ENCODE measurements at regions not wholly inside any gene's neighbourhood (a gene's known extent, or its start where the extent isn't known, plus 50 kb on each side); places are given as distances from the start of the nearest gene placed in this dataset.

- Histone ChIP-seq H3K4me2 (ENCODE audit: low read depth, low read length) (no peak overlapping the region), H2BK20ac (ENCODE audit: low read depth, low read length) (no peak overlapping the region), H3K4ac (ENCODE audit: low read depth, low read length) (no peak overlapping the region), H2BK120ac (ENCODE audit: low read depth, low read length) (no peak overlapping the region), H3K27me3 (ENCODE audit: control insufficient read depth, insufficient read depth, low read length) (no peaks in the 10 kb centered on the region), H4K5ac (ENCODE audit: low read depth, low read length) (no peak overlapping the region), H3K79me1 (ENCODE audit: low read depth in 1 of 2, low read length in 2 of 2) (no peaks in the 10 kb centered on the region), H3K36me3 (ENCODE audit: control insufficient read depth, insufficient read depth, low read length) (no peaks in the 10 kb centered on the region), H2AK5ac (ENCODE audit: low read depth, low read length) (no peak overlapping the region), H3K9me1 (ENCODE audit: insufficient read depth, low read length) (no peaks in the 10 kb centered on the region), H2BK15ac (ENCODE audit: low read depth, low read length) (no peak overlapping the region), H4K8ac (ENCODE audit: low read depth in 2 of 2, low read length in 2 of 2) (no peak overlapping the region), H2BK5ac (ENCODE audit: low read depth, low read length, poor library complexity, severe bottlenecking) (no peak overlapping the region), H3K27ac (ENCODE audit: insufficient read depth, low read length) (no peak overlapping the region), H3K9ac (ENCODE audit: low read depth, low read length) (no peak overlapping the region), H3K14ac (replicated peaks; ENCODE audit: low read depth, low read length) (no peak overlapping the region), H2AFZ (replicated peaks; ENCODE audit: low read length, poor library complexity) (peak overlapping the region; percentile 21), H3K56ac (ENCODE audit: extremely low read depth, insufficient read depth, low read length) (no peak overlapping the region), H3K4me1 (ENCODE audit: control insufficient read depth, insufficient read depth, low read length) (no peaks in the 10 kb centered on the region), H3K4me3 (ENCODE audit: insufficient read depth, low read depth, low read length) (no peak overlapping the region), H3K23ac (ENCODE audit: low read depth, low read length) (no peak overlapping the region), H4K20me1 (ENCODE audit: insufficient read depth, low read length) (no peaks in the 10 kb centered on the region), H3K9me3 (ENCODE audit: control insufficient read depth, insufficient read depth, low read length) (peaks cover 25% of the 10 kb centered on the region), H2AK9ac (replicated peaks; ENCODE audit: low read depth, low read length, poor library complexity) (no peak overlapping the region), H3K18ac (ENCODE audit: low read depth, low read length) (no peak overlapping the region), H4K91ac (ENCODE audit: insufficient read depth, low read depth, low read length) (no peak overlapping the region)
- in situ Hi-C loops (cut with MboI; ENCODE audit: low sequenced_read_pairs), result no loop called here
- dilution Hi-C loops (cut with HindIII; ENCODE audit: low sequenced_read_pairs, unreplicated experiment), result no loop called here
- POLR2A ChIA-PET (ENCODE audit: unreplicated experiment), result no interaction called here
- intact Hi-C loops (cut with micrococcal nuclease), result no loop called here
- DNase-seq, result no peak
- no peak for ATAC-seq (ENCODE audit: low read depth)
- no TSS peak for BruUV-seq (replicated peaks)
- TF ChIP-seq USF2 (IDR thresholded peaks at IDR 0.05; ENCODE audit: low read depth, low read length) (no peak), MXI1 (IDR thresholded peaks at IDR 0.05; ENCODE audit: borderline replicate concordance, low read depth, low read length) (no peak), RAD21 (IDR thresholded peaks at IDR 0.05; ENCODE audit: low read length) (no peak), POLR2A (IDR thresholded peaks at IDR 0.05; ENCODE audit: low read depth, low read length) (no peak), MAZ (IDR thresholded peaks at IDR 0.05; ENCODE audit: borderline replicate concordance, low read depth, low read length) (no peak)
- CTCF ChIA-PET, result no interaction called here
- WGBS, 2 experiments (ENCODE audit: extremely low coverage in 2 of 2, insufficient read length in 1 of 2), result no CpG with 5 or more reads among the region's 33 CpGs
These were observed 661.7 kb downstream of the VRK1 start for GRCh38 chr14:97458661-97459579.

Data from IMR-90 (cell line).